ENCODE measurements at regions not wholly inside any gene's neighbourhood (a gene's known extent, or its start where the extent isn't known, plus 50 kb on each side); places are given as distances from the start of the nearest gene placed in this dataset.

DNA sequence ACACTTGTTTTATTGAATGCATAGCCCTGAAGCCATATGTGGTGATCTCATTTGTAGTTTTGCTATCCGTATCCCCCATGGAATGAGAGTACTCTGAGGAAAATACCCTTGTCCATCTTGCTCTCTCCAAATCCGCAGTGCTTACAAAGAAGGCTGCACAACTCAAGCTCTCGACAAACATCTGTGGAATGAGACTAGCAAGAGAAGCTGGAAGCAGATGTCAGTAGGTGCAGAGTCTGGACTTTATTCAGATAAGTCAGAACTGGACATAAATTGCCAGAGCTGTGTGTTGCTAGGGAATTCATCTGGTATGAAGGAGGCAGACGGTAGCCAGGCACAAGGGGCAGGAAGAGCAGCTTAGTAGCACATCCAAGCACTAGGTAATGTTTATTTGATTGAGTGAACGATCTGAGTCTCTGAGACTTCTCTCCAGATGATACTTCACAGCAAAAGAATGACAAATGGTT lies 1046.2 kb downstream of the XPNPEP1 start:
- no peak overlapping the region for H3K4me3 ChIP-seq (ENCODE audit: low read depth in 1 of 3, low read length in 3 of 3)
- peaks cover 0 to 2% (median 0%) of the 10 kb centered on the region in 4 donors for H3K4me1 ChIP-seq (ENCODE audit: control insufficient read depth in 4 of 4, insufficient read depth in 4 of 4, low read length in 3 of 4)
- H3K9me3 ChIP-seq (ENCODE audit: control insufficient read depth in 4 of 4, low read length in 3 of 4) = no peaks in the 10 kb centered on the region
- no peaks in the 10 kb centered on the region for H3K27me3 ChIP-seq (ENCODE audit: control insufficient read depth in 4 of 4, insufficient read depth in 4 of 4, low read length in 3 of 4)
- H3K36me3 ChIP-seq (ENCODE audit: control insufficient read depth in 4 of 4, insufficient read depth in 3 of 4, low read depth in 1 of 4, low read length in 3 of 4) = no peaks in the 10 kb centered on the region
- no peak overlapping the region for H3K27ac ChIP-seq (ENCODE audit: low read depth in 1 of 2, low read length in 2 of 2)
- no peak for DNase-seq (ENCODE audit: low spot score)
- no peak for TF ChIP-seq HNF4G (IDR thresholded peaks at IDR 0.05)
- no peak for TF ChIP-seq EGR1 (IDR thresholded peaks at IDR 0.05; ENCODE audit: low read depth in 2 of 2)
- no peak for TF ChIP-seq HNF4A (conservative IDR thresholded peaks at IDR 0.05)
- TF ChIP-seq, protein P1, sequence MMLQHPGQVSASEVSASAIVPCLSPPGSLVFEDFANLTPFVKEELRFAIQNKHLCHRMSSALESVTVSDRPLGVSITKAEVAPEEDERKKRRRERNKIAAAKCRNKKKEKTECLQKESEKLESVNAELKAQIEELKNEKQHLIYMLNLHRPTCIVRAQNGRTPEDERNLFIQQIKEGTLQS (IDR thresholded peaks at IDR 0.05) = no peak
- no peak for TF ChIP-seq FOXA1 (IDR thresholded peaks at IDR 0.05)
- no peak for TF ChIP-seq JUND (IDR thresholded peaks at IDR 0.05)
- 24% methylated on average over 5 of the region's 5 CpGs for WGBS
- no peak overlapping the region for H3K9ac ChIP-seq (ENCODE audit: low read depth in 1 of 2, low read length in 2 of 2)

GRCh38 chr10:108872854-108873253 lies 1050.5 kb downstream of the XPNPEP1 start:
- no peaks in the 10 kb centered on the region for H3K27me3 ChIP-seq (ENCODE audit: control insufficient read depth in 4 of 4, insufficient read depth in 4 of 4, low read length in 3 of 4)
- no peaks in the 10 kb centered on the region for H3K9me3 ChIP-seq (ENCODE audit: control insufficient read depth in 4 of 4, low read length in 3 of 4)
- H3K4me1 ChIP-seq (ENCODE audit: control insufficient read depth in 4 of 4, insufficient read depth in 4 of 4, low read length in 3 of 4) = peaks cover 0 to 2% (median 0%) of the 10 kb centered on the region in 4 donors
- H3K27ac ChIP-seq (ENCODE audit: low read depth in 1 of 2, low read length in 2 of 2) = no peak overlapping the region
- H3K4me3 ChIP-seq (ENCODE audit: low read depth in 1 of 3, low read length in 3 of 3) = no peak overlapping the region
- no peak for TF ChIP-seq NR2F2 (IDR thresholded peaks at IDR 0.05)
- no peak for TF ChIP-seq FOXA1 (IDR thresholded peaks at IDR 0.05)
- TF ChIP-seq JUND (IDR thresholded peaks at IDR 0.05) = no peak
- no peak for TF ChIP-seq EGR1 (IDR thresholded peaks at IDR 0.05; ENCODE audit: low read depth in 2 of 2)
- TF ChIP-seq, protein P2, sequence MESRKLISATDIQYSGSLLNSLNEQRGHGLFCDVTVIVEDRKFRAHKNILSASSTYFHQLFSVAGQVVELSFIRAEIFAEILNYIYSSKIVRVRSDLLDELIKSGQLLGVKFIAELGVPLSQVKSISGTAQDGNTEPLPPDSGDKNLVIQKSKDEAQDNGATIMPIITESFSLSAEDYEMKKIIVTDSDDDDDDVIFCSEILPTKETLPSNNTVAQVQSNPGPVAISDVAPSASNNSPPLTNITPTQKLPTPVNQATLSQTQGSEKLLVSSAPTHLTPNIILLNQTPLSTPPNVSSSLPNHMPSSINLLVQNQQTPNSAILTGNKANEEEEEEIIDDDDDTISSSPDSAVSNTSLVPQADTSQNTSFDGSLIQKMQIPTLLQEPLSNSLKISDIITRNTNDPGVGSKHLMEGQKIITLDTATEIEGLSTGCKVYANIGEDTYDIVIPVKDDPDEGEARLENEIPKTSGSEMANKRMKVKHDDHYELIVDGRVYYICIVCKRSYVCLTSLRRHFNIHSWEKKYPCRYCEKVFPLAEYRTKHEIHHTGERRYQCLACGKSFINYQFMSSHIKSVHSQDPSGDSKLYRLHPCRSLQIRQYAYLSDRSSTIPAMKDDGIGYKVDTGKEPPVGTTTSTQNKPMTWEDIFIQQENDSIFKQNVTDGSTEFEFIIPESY (IDR thresholded peaks at IDR 0.05) = no peak
- no peak for TF ChIP-seq YY1 (IDR thresholded peaks at IDR 0.05)
- TF ChIP-seq, protein P1 (IDR thresholded peaks at IDR 0.05) = no peak
- TF ChIP-seq FOXA2 (IDR thresholded peaks at IDR 0.05) = no peak
- no peak overlapping the region for H3K9ac ChIP-seq (ENCODE audit: low read depth in 1 of 2, low read length in 2 of 2)
- no peak for DNase-seq (ENCODE audit: low spot score)
- no peaks in the 10 kb centered on the region for H3K36me3 ChIP-seq (ENCODE audit: control insufficient read depth in 4 of 4, insufficient read depth in 3 of 4, low read depth in 1 of 4, low read length in 3 of 4)
- 66% methylated on average over 2 of the region's 2 CpGs for WGBS

- no peaks in the 10 kb centered on the region for H3K36me3 ChIP-seq (ENCODE audit: control insufficient read depth in 4 of 4, insufficient read depth in 3 of 4, low read depth in 1 of 4, low read length in 3 of 4)
- 80% methylated on average over 1 of the region's 1 CpG for WGBS
- no peaks in the 10 kb centered on the region for H3K9me3 ChIP-seq (ENCODE audit: control insufficient read depth in 4 of 4, low read length in 3 of 4)
- no peak overlapping the region for H3K27ac ChIP-seq (ENCODE audit: low read depth in 1 of 2, low read length in 2 of 2)
- TF ChIP-seq SP1 (IDR thresholded peaks at IDR 0.05) = no peak
- TF ChIP-seq JUND (IDR thresholded peaks at IDR 0.05) = no peak
- no peak for TF ChIP-seq TAF1 (conservative IDR thresholded peaks at IDR 0.05)
- TF ChIP-seq MAX (IDR thresholded peaks at IDR 0.05) = no peak
- no peak for TF ChIP-seq NR2F2 (IDR thresholded peaks at IDR 0.05)
- no peak for TF ChIP-seq RAD21 (IDR thresholded peaks at IDR 0.05)
- TF ChIP-seq YY1 (IDR thresholded peaks at IDR 0.05) = no peak
- TF ChIP-seq GABPA (IDR thresholded peaks at IDR 0.05 in 1 of 2, conservative IDR thresholded peaks at IDR 0.05 in 1 of 2) = no peak
- no peak for TF ChIP-seq RXRA (IDR thresholded peaks at IDR 0.05)
- TF ChIP-seq FOXA1 (IDR thresholded peaks at IDR 0.05) = no peak
- H3K9ac ChIP-seq (ENCODE audit: low read depth in 1 of 2, low read length in 2 of 2) = no peak overlapping the region
- H3K4me3 ChIP-seq (ENCODE audit: low read depth in 1 of 3, low read length in 3 of 3) = no peak overlapping the region
- no peak for DNase-seq (ENCODE audit: low spot score)
- H3K27me3 ChIP-seq (ENCODE audit: control insufficient read depth in 4 of 4, insufficient read depth in 4 of 4, low read length in 3 of 4) = no peaks in the 10 kb centered on the region
- H3K4me1 ChIP-seq (ENCODE audit: control insufficient read depth in 4 of 4, insufficient read depth in 4 of 4, low read length in 3 of 4) = no peaks in the 10 kb centered on the region
Measured at GRCh38 chr10:108868881-108869280, 1054.4 kb downstream of the XPNPEP1 start.

Data from liver (tissue), 7 donors.